K562 (cell line): ENCODE measurements at regions not wholly inside any gene's neighbourhood (a gene's known extent, or its start where the extent isn't known, plus 50 kb on each side); places are given as distances from the start of the nearest gene placed in this dataset.

Source experiments
- ATAC-seq: fragments of 200-7000 bp; cut with Tn5 transposase; 3 replicates; pipeline ENCODE4 v1.9.1; 2020; ENCODE audit warnings: moderate library complexity
- BruUV-seq: library from RNA; stranded (reverse); fragments of 400-500 nt; replicated peaks from 2 replicates; lab custom pipeline; 2021; lab: Mats Ljungman, UMichigan
- CTCF ChIA-PET: fragments of 300-600 bp; formaldehyde crosslinking; extraction: SDS; loops from one replicate; lab custom pipeline; 2021; ENCODE audit warnings: low intra/inter-chr PET ratio; lab: Yijun Ruan, JAX
- POLR2A ChIA-PET: fragments of 300-600, 350-650 bp; sonication (Branson Sonifier 250); formaldehyde crosslinking; extraction: SDS; loops from one replicate; lab custom pipeline; 2021; ENCODE audit warnings: antibody characterized with exemption, inconsistent platforms; lab: Yijun Ruan, JAX
- DNase-seq, 4 experiments: peaks; one replicate each; pipeline versions ENCODE4 v3.0.0 to v3.0.0-alpha.2; 2011 to 2018; ENCODE audit warnings: low spot score in 3 of 4, mixed read lengths in 3 of 4; ENCODE audit errors: extremely low read depth in 1 of 4
- FAIRE-seq: peaks from 2 replicates; lab custom pipeline; 2011; peaks lifted over from hg19 to GRCh38; lab: Jason Lieb, UNC
- H2AFZ ChIP-seq: 2 replicates; pipeline ENCODE4 v1.6.0; 2011; ENCODE audit warnings: low read depth, low read length, control low read depth, inconsistent platforms
- H3K27ac ChIP-seq: fragments of 200-600 bp; 3 replicates; pipeline ENCODE4 v1.8.0; 2011; ENCODE audit warnings: low read depth, mild to moderate bottlenecking, control low read depth, inconsistent platforms, low read length, moderate library complexity, mixed read lengths; ENCODE audit errors: extremely low read depth
- H3K27me3 ChIP-seq, 2 experiments: fragments of 300-600 bp in 1 of 2; 2 replicates in 1 of 2; 3 replicates in 1 of 2; pipeline versions ENCODE4 v1.6.0 to v1.8.0; 2011; ENCODE audit warnings: inconsistent platforms in 2 of 2, low read length in 2 of 2, mild to moderate bottlenecking in 1 of 2, mixed read lengths in 1 of 2, moderate library complexity in 1 of 2; ENCODE audit not compliant: control insufficient read depth in 2 of 2, insufficient read depth in 2 of 2
- H3K36me3 ChIP-seq: fragments of 300-600 bp; 3 replicates; pipeline ENCODE4 v1.8.0; 2011; ENCODE audit warnings: mild to moderate bottlenecking, low read length, inconsistent platforms; ENCODE audit not compliant: control insufficient read depth, insufficient read depth
- H3K4me1 ChIP-seq, 2 experiments: fragments of 200-600 bp in 1 of 2; replicated peaks in 1 of 2; 2 replicates in 1 of 2; 3 replicates in 1 of 2; pipeline versions ENCODE4 v1.5.1 to v1.8.0; 2011; ENCODE audit warnings: inconsistent platforms in 2 of 2, low read length in 2 of 2, mild to moderate bottlenecking in 1 of 2, mixed read lengths in 1 of 2, moderate library complexity in 1 of 2; ENCODE audit not compliant: control insufficient read depth in 2 of 2, insufficient read depth in 2 of 2
- H3K4me2 ChIP-seq: 2 replicates; pipeline ENCODE4 v1.6.1; 2011; ENCODE audit warnings: low read length, control low read depth, inconsistent platforms, mixed read lengths; ENCODE audit not compliant: insufficient read depth
- H3K4me3 ChIP-seq: fragments of 200-600 bp; sonication (generic), shearing (Covaris generic); 2 replicates; pipeline ENCODE4 v1.5.1; 2016; ENCODE audit warnings: control low read depth, inconsistent platforms
- H3K79me2 ChIP-seq: fragments of 200-600 bp; 3 replicates; pipeline ENCODE4 v1.8.0; 2011; ENCODE audit warnings: low read length, inconsistent platforms; ENCODE audit not compliant: control insufficient read depth, insufficient read depth
- H3K9ac ChIP-seq, 2 experiments: 2 replicates each; pipeline versions ENCODE4 v1.6.0 to v1.6.1; 2011; ENCODE audit warnings: low read depth in 2 of 2, low read length in 2 of 2, control low read depth in 1 of 2, inconsistent platforms in 1 of 2, mild to moderate bottlenecking in 1 of 2, mixed read lengths in 1 of 2; ENCODE audit not compliant: insufficient read depth in 1 of 2
- H3K9me1 ChIP-seq: one replicate; pipeline ENCODE4 v1.6.0; 2011; ENCODE audit warnings: inconsistent platforms, mild to moderate bottlenecking, low read length, moderate library complexity; ENCODE audit not compliant: control insufficient read depth, insufficient read depth
- H3K9me3 ChIP-seq: replicated peaks from 2 replicates; pipeline ENCODE4 v1.5.1; 2011; ENCODE audit warnings: low read depth, low read length, inconsistent platforms; ENCODE audit not compliant: control insufficient read depth, insufficient read depth
- H4K20me1 ChIP-seq: replicated peaks from 2 replicates; pipeline ENCODE4 v1.6.1; 2011; ENCODE audit warnings: low read length, inconsistent platforms, mixed read lengths; ENCODE audit not compliant: control insufficient read depth, insufficient read depth
- FUS ChIP-seq: fragments of 200-400 bp; formaldehyde crosslinking; optimal IDR thresholded peaks from 2 replicates; pipeline ENCODE3; 2017; ENCODE audit warnings: low read depth, low read length
- PHF8 ChIP-seq: fragments of 200-600 bp; sonication (generic); IDR thresholded peaks from 2 replicates; pipeline ENCODE4 v1.6.1; 2012; ENCODE audit warnings: mixed run types, mild to moderate bottlenecking, inconsistent platforms, low read length, moderate library complexity, borderline replicate concordance
- YY1 ChIP-seq, 3 experiments: IDR thresholded peaks; 2 replicates each; pipeline ENCODE4 v1.6.1; 2011; ENCODE audit warnings: low read length in 2 of 3, mild to moderate bottlenecking in 2 of 3, moderate library complexity in 2 of 3, borderline replicate concordance in 1 of 3, control low read depth in 1 of 3, low read depth in 1 of 3; ENCODE audit not compliant: insufficient read depth in 3 of 3, insufficient replicate concordance in 2 of 3, control insufficient read depth in 1 of 3, insufficient read length in 1 of 3; ENCODE audit errors: extremely low read depth in 1 of 3
- ZKSCAN3 ChIP-seq: fragments of 250-450 bp; sonication (Bioruptor Pico); IDR thresholded peaks from 2 replicates; pipeline ENCODE4 v1.4.0; 2020
- ZKSCAN8 ChIP-seq: fragments of 200-800 bp; sonication (Bioruptor generic); IDR thresholded peaks from 2 replicates; pipeline ENCODE4 v1.6.1; 2016; ENCODE audit warnings: missing genetic modification characterization, missing compliant biosample characterization
- ZNF696 ChIP-seq: fragments of 250-450 bp; sonication (Bioruptor Pico); conservative IDR thresholded peaks from 2 replicates; pipeline ENCODE4 v1.4.0; 2020; ENCODE audit warnings: mild to moderate bottlenecking, moderate library complexity
- WGBS: fragments of 100-300 bp; shearing (Covaris generic); methylation state at CpG from one replicate; pipeline ENCODE4 v1.1.6; 2016; ENCODE audit warnings: low coverage, mixed read lengths; ENCODE audit not compliant: insufficient coverage; ENCODE audit errors: missing lambda C conversion rate; 5-methylcytosine and 5-hydroxymethylcytosine counted together
- in situ Hi-C: fragments of 300-500 bp; cut with MboI; formaldehyde crosslinking; loops from 4 replicates; pipeline ENCODE4 v1.15.0; 2018; ENCODE audit warnings: inconsistent platforms, mixed read lengths
- intact Hi-C: fragments of 100-400 bp; cut with micrococcal nuclease; formaldehyde crosslinking; loops from 2 replicates; pipeline ENCODE4 v1.14.2; 2022
- TF ChIP-seq, protein P1 (sequence below): sonication (generic); formaldehyde crosslinking; IDR thresholded peaks from 2 replicates; pipeline ENCODE4 v1.8.1; 2023; ENCODE audit warnings: mild to moderate bottlenecking, missing genetic modification reagents
- TF ChIP-seq, protein P2 (sequence below): sonication (generic); formaldehyde crosslinking; IDR thresholded peaks from 2 replicates; pipeline ENCODE4 v1.8.1; 2023; ENCODE audit warnings: mild to moderate bottlenecking, missing genetic modification reagents
- TF ChIP-seq, protein P3 (sequence below): fragments of 250-450 bp; sonication (Bioruptor Pico); IDR thresholded peaks from 2 replicates; pipeline ENCODE4 v1.8.0; 2022; ENCODE audit warnings: moderate library complexity, mild to moderate bottlenecking, inconsistent platforms
- TF ChIP-seq, protein P4 (sequence below): sonication (generic); formaldehyde crosslinking; IDR thresholded peaks from 2 replicates; pipeline ENCODE4 v1.8.0; 2022; ENCODE audit warnings: mild to moderate bottlenecking, missing genetic modification reagents

DNA sequence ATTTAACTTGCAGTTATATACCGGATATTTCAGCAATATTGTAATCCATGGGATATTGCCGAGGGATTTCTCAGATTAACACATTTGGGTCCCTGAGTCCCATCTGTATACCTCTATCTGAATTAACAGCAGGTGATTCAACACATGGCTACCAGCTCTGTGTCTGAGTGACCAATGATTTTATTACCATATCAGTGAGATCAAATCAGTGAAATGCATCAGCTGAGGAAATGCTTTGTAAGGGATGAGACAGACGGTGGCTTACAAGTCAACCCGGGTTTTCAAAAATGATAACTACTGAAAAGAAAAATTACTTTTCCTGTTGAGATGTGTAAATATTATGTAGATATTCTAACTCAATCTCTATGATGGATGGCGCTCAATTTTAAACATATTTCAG lies 504.1 kb upstream of the PKN2 start:
- TF ChIP-seq, protein P1, sequence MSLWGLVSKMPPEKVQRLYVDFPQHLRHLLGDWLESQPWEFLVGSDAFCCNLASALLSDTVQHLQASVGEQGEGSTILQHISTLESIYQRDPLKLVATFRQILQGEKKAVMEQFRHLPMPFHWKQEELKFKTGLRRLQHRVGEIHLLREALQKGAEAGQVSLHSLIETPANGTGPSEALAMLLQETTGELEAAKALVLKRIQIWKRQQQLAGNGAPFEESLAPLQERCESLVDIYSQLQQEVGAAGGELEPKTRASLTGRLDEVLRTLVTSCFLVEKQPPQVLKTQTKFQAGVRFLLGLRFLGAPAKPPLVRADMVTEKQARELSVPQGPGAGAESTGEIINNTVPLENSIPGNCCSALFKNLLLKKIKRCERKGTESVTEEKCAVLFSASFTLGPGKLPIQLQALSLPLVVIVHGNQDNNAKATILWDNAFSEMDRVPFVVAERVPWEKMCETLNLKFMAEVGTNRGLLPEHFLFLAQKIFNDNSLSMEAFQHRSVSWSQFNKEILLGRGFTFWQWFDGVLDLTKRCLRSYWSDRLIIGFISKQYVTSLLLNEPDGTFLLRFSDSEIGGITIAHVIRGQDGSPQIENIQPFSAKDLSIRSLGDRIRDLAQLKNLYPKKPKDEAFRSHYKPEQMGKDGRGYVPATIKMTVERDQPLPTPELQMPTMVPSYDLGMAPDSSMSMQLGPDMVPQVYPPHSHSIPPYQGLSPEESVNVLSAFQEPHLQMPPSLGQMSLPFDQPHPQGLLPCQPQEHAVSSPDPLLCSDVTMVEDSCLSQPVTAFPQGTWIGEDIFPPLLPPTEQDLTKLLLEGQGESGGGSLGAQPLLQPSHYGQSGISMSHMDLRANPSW (CRISPR knock-in tag): no peak
- no peak for TF ChIP-seq YY1 (IDR thresholded peaks at IDR 0.05; ENCODE audit: borderline replicate concordance in 1 of 3, control insufficient read depth in 1 of 3, extremely low read depth in 1 of 3, insufficient read depth in 3 of 3, insufficient read length in 1 of 3, insufficient replicate concordance in 2 of 3, low read depth in 1 of 3, low read length in 2 of 3)
- TF ChIP-seq, protein P2, sequence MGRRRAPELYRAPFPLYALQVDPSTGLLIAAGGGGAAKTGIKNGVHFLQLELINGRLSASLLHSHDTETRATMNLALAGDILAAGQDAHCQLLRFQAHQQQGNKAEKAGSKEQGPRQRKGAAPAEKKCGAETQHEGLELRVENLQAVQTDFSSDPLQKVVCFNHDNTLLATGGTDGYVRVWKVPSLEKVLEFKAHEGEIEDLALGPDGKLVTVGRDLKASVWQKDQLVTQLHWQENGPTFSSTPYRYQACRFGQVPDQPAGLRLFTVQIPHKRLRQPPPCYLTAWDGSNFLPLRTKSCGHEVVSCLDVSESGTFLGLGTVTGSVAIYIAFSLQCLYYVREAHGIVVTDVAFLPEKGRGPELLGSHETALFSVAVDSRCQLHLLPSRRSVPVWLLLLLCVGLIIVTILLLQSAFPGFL: no peak
- no peak for TF ChIP-seq PHF8
- TF ChIP-seq, protein P3, sequence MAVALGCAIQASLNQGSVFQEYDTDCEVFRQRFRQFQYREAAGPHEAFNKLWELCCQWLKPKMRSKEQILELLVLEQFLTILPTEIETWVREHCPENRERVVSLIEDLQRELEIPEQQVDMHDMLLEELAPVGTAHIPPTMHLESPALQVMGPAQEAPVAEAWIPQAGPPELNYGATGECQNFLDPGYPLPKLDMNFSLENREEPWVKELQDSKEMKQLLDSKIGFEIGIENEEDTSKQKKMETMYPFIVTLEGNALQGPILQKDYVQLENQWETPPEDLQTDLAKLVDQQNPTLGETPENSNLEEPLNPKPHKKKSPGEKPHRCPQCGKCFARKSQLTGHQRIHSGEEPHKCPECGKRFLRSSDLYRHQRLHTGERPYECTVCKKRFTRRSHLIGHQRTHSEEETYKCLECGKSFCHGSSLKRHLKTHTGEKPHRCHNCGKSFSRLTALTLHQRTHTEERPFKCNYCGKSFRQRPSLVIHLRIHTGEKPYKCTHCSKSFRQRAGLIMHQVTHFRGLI: no peak
- TF ChIP-seq FUS: no peak
- TF ChIP-seq ZKSCAN3 (CRISPR knock-in tag): no peak
- TF ChIP-seq ZKSCAN8: no peak
- TF ChIP-seq, protein P4, sequence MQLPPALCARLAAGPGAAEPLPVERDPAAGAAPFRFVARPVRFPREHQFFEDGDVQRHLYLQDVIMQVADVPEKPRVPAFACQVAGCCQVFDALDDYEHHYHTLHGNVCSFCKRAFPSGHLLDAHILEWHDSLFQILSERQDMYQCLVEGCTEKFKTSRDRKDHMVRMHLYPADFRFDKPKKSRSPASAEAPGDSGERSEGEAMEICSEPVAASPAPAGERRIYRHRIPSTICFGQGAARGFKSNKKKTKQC (CRISPR knock-in tag): no peak
- TF ChIP-seq ZNF696: no peak
- in situ Hi-C loops (no loop called here), intact Hi-C loops (loop anchor here (2.0 to 10.0 kb wide), 2 partner anchors 415 to 695 kb away; no protein-coding TSS in a partner anchor)
- no peak overlapping the region for H2AFZ ChIP-seq
- WGBS: 0% methylated on average over 5 of the region's 5 CpGs
- H3K9ac ChIP-seq: no peak overlapping the region
- H3K9me1 ChIP-seq: no peaks in the 10 kb centered on the region
- H3K27ac ChIP-seq: no peak overlapping the region
- no peak for ATAC-seq
- CTCF ChIA-PET: no interaction called here
- no peaks in the 10 kb centered on the region for H3K4me1 ChIP-seq
- H3K36me3 ChIP-seq: no peaks in the 10 kb centered on the region
- POLR2A ChIA-PET: no interaction called here
- BruUV-seq: no TSS peak
- H3K27me3 ChIP-seq: no peaks in the 10 kb centered on the region
- H3K4me3 ChIP-seq: no peak overlapping the region
- H3K79me2 ChIP-seq: no peaks in the 10 kb centered on the region
- H3K4me2 ChIP-seq: no peak overlapping the region
- DNase-seq: no peak
- H3K9me3 ChIP-seq: no peaks in the 10 kb centered on the region
- no peaks in the 10 kb centered on the region for H4K20me1 ChIP-seq
- FAIRE-seq: no peak
